22Rv1 (cell line): ENCODE measurements at regions not wholly inside any gene's neighbourhood (a gene's known extent, or its start where the extent isn't known, plus 50 kb on each side); places are given as distances from the start of the nearest gene placed in this dataset.

Experiments
- H3K27ac ChIP-seq: fragments of 450-650 bp; 2 replicates; pipeline ENCODE4 v1.5.1; 2017
- CTCF ChIP-seq: fragments of 450-650 bp; IDR thresholded peaks from 2 replicates; pipeline ENCODE4 v1.5.1; 2017; ENCODE audit warnings: mild to moderate bottlenecking
- ZFX ChIP-seq: fragments of 450-650 bp; IDR thresholded peaks from 2 replicates; pipeline ENCODE4 v1.6.1; 2017; ENCODE audit warnings: antibody characterized with exemption, borderline replicate concordance

GRCh38 chr4:178333355-178333754, 891.1 kb upstream of the AGA start:
- TF ChIP-seq CTCF (no peak), ZFX (no peak)
- H3K27ac ChIP-seq: no peak overlapping the region

GRCh38 chr4:178339769-178340168, 897.5 kb upstream of the AGA start:
- TF ChIP-seq CTCF: no peak
- TF ChIP-seq ZFX: no peak
- no peak overlapping the region for H3K27ac ChIP-seq

- no peak overlapping the region for H3K27ac ChIP-seq
- TF ChIP-seq CTCF (no peak), ZFX (no peak)
Measured at GRCh38 chr4:178340468-178340867, 898.2 kb upstream of the AGA start.

- no peak for TF ChIP-seq ZFX
- no peak for TF ChIP-seq CTCF
- H3K27ac ChIP-seq: no peak overlapping the region
Measured at GRCh38 chr4:178344096-178344495, 901.9 kb upstream of the AGA start.

GRCh38 chr4:178347111-178347510, 904.9 kb upstream of the AGA start:
- no peak overlapping the region for H3K27ac ChIP-seq
- no peak for TF ChIP-seq CTCF
- no peak for TF ChIP-seq ZFX

- TF ChIP-seq CTCF (no peak), ZFX (no peak)
- H3K27ac ChIP-seq: no peak overlapping the region
Measured at GRCh38 chr4:178349601-178350000, 907.4 kb upstream of the AGA start.

GRCh38 chr4:178351185-178351584, 908.9 kb upstream of the AGA start:
- no peak for TF ChIP-seq ZFX
- TF ChIP-seq CTCF: no peak
- no peak overlapping the region for H3K27ac ChIP-seq
